ENCODE measurements at regions not wholly inside any gene's neighbourhood (a gene's known extent, or its start where the extent isn't known, plus 50 kb on each side); places are given as distances from the start of the nearest gene placed in this dataset.

DNA sequence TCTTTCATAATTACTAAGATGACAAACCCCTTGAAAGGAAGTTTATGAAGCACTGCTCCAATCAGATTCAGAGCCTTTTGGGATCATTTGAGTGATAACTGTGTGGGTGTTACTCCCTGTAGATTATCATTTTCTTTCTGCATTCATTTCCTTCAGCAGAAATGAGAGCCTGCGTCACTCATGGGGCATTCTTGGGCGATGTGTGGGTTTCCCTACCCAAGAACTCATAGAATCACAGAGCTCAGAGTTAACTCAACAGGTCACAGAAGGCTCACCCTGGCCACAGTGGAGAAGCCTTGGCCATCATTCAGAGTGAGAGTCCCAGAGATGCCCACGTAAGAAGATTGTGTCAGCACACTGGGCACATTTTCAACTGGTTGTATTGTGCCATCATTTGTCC is 401.9 kb downstream of the TLE4 start:
- DNase-seq: no peak

DNA sequence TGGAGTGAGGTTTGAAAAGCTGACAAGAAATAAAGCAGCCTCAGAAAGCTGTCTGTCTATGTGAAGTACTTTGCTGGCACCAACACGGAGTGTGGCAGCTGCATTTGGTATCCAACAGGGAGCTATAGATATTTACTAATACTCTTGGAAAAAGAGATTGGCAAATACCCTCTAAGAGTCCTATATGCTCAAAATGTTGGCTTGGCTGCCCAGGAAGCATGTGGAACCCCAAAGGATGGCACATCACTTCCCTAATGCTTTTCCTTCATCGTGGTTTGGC is 398.3 kb downstream of the TLE4 start:
- no peak for DNase-seq

- no peak for DNase-seq
Measured at GRCh38 chr9:79969393-79970145, 397.8 kb downstream of the TLE4 start.

DNA sequence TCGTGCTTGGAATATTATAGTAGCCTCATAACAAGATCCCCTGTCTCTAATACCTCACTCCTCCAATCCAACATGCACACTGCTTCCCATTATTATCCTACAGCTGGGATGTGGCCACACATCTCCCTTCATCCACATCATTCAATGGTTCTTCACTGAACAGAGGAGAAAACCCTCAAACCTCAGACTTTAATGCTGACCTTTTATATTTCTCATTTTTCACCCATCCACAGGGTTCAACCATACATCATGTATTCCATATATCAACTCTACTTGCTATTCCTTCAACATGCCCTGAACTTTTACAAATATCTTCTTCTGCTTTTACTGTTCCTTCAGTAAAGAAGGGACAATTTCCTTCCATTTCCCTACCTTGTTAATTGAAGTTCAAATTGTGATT is 396.8 kb downstream of the TLE4 start:
- no peak for DNase-seq

DNA sequence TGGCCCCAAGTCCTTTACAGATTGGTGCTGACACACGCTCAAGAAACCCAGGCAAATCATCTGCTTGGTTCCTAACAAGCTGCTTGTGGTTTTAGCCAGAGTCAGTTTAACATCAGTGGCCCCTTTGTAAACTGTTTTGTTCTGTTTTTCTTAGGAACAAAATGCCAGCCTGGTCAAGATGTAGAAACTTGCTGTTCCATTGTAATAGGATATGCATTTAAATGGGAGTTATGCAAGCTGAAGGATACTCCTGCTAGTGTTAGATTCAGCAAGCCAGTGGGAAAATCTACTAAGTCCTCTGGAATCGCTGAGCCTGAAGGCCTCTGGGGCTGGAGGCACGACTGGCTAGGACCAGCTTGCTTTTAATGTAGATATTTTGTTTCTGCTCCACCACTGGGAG is 391.1 kb downstream of the TLE4 start:
- DNase-seq: no peak

DNA sequence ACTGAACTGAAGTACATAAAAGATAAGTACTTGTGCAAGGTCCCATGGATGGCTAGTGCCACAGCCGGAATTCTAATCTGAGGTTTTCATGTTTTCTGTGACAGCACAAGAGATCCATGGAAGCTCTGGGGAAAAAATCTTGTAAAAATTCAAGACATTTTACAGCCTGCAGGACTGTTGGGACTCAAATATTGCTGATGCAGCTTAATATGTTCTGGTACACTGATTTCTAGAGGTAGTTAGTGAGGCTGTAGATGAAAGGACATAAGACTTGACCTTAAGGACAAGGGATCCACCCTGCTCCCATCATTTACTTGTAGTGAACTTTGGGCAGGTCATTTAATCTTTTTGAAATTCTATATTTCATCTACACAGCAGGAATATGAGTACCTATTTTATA is 390.4 kb downstream of the TLE4 start:
- DNase-seq: no peak

- DNase-seq: no peak
Measured at GRCh38 chr9:79955300-79955699, 383.5 kb downstream of the TLE4 start.

DNA sequence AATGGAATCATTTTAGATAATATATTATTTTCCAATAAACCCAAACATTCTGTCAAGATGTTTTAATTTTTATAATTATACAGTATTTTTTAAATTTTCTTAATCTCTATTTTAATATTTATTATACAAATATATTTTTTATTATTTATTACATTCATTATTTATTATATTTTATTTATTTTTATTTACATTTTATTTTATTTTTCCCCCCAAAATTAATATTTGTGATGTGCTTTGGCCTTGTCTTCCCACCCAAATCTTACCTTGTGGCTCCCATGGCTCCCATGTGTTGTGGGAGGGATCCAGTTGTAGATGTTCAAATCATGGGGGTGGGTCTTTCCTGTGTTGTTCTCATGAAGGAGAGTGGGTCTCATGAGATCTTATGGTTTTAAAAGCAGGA is 382.1 kb downstream of the TLE4 start:
- DNase-seq: no peak

DNA sequence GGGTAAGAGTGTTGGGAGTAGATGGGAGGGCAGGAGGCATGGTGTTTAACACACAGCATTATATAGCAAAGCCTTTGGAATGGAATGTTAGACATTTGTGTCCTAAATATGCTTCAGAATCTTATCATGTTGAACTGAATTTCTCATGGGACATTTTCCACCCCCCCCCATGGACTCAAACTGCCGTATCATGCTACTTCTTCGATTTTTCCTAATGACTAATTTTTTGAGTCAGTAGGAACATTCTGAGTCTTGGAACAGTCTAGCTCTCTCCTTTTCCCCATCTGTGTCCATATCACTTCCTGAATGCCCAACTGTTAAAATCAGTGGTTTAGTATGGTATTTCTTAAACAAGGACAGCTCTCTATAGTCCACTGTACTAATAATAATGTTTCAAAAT is 380.6 kb downstream of the TLE4 start:
- no peak for DNase-seq

DNA sequence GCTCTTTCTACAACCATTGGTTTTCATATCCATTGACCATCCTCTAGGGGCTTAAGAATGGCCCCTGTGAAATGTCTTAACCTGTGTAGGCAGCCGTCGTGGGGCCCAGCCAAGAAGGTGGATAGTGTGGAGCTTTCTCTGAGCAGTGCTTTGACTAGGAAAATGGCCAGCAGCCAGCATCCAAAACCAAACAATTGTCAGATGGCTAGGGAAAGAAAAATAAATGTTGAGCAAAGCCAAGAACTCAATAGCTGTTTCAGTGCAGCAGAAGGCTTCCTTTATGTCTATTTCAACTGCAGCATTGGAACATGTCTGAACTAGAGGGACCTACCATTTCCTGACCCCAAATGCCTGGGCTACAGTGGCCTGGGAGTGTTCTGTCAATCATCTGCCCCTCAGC is 374.9 kb downstream of the TLE4 start:
- DNase-seq: no peak

GRCh38 chr9:79945495-79945894 is 373.7 kb downstream of the TLE4 start:
- DNase-seq: no peak

DNA sequence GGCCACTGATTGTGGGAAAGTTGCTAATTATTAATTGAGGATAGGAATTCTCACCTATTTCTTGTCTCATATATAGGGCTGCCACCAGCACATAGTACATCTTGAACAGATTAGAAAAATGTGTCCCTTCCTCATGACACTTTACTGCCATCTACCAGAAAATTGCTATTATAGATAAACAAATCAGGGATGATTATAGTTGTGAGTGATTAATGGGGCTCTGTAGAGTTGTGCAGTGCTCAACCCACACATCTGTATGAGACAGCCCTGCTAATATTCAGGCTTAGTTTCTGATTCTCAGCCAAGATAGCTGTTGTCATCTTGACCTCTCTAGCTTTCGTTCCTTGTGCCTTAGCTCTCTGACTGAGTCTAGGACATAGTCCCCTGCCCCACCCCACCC is 373.3 kb downstream of the TLE4 start:
- no peak for DNase-seq

GRCh38 chr9:79940919-79941318 is 369.2 kb downstream of the TLE4 start:
- no peak for DNase-seq

DNA sequence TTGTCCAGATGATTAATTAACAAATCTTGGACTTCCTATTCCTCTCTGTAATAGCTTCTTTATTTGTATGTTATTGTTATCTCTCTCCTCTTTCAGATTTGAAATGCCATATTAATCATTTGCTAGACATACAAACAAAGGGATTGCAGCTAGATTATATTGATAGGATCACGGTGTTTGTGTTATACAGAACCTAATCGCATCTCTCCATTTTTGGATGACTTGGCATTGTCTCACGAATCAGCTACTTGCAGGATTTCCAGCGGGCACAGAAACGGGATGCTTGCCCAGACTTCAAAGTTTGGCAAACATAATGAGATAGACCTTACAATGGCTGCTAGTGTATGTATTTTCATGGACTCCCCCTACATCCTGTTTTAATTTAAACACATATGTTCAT is 368.1 kb downstream of the TLE4 start:
- no peak for DNase-seq

DNA sequence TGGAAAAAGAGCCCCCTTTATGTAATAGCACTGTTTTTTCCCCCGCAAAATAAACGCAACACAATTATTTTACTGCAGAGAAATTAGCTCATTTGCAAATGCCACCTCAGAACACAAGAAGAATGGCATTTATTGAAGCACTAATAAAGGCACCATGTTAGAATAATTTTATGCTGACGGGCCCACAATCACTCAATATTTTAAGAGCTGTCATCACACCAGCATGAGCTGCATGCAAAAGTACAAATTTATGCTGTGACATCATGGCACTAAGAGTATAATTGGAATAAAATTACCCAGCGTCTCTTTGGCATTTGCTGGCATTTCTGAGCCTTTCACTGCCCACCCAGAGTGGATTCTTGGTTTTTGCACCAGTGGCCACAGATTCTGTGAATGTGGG is 364.6 kb downstream of the TLE4 start:
- DNase-seq: no peak

DNA sequence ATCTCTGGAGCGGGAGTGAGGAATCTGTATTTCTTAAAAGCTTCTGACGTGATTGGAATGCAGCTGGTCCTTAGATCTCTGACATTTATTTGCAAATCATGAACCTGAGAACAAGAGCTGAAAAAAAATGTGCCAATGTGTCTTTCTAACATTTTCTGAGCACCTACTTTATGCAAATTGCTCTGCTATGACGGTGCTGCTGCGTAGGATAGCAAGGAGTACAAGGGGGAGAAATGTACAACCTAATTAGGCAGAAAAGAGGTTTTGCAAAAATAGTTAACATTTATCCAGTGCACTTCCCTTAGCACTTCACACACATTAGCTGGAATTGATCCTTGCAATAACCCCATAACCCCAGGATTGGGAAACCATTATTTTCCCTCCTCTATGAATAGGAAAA is 357.5 kb downstream of the TLE4 start:
- DNase-seq: no peak

DNA sequence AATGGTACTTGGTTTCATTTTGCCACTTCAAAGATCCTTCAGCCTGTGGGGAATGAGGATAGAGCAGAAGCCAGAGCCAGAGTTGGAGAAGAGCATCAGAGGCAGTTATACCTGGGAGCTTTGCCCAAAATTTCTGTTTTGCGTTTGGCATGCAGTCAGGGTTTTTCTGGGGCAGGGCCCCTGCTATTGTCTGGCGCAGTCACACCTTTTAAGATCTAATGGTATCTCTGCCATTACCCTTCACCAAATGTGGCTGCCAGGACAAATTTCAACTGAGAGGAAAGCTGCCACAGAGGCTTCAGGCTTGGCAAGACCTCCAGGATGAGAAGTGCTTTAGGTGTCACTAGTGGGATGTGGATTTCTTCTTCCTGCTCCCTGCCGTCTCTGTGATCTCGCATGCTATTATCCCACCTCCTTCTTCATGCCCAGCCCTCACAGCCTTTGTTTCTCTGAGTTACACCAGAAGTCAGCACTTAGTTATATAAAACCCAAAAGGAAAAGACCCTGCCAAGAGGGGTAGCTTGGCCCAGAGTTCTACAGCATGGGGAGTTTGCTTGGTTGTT is 357.0 kb downstream of the TLE4 start:
- no peak for DNase-seq

GRCh38 chr9:79925326-79925725 is 353.6 kb downstream of the TLE4 start:
- DNase-seq: no peak

DNA sequence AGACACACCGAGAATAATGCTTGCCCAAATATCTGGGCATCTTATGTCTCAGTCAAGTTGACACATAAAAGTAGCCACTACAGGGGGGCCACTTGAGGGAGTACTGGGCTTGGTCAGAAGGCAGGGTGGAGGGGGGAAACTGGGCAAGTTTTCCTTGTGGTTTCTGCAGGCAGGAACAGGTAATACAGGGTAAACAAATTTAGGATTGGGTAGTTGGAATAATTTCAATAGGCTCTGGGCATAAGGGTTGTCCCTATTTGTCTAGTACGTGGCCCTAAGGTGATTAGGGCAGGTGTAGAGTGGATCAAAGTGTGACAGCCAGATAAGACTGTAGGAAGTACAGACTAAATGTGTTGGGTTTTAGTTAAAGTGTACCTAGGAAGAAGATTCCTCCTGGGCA is 353.1 kb downstream of the TLE4 start:
- DNase-seq: no peak

GRCh38 chr9:79917421-79917820 is 345.7 kb downstream of the TLE4 start:
- no peak for DNase-seq

DNA sequence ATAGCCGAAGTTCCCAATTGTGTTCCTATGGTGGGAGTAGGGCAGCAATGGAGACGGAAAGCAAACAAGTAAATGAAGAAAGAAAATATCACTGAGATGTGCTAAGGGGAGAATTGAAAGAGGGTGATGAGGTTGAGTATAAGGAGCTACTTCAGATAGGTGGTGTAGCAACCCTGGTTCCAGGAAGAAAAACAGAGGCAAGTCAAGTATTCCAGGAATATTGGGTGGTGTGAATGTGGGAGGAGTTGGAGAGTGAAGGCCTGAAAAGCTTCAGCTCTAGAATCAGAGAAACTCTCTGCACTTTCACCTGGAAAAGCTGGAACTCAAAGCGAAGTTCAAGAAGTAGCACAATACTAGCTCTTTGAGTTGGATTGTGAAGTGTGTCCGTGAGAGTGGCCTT is 342.1 kb downstream of the TLE4 start:
- DNase-seq: no peak

GRCh38 chr9:79912318-79913070 is 340.7 kb downstream of the TLE4 start:
- no peak for DNase-seq

- no peak for DNase-seq
Measured at GRCh38 chr9:79911724-79912123, 340.0 kb downstream of the TLE4 start.

- DNase-seq: no peak
Measured at GRCh38 chr9:79902825-79903600, 331.2 kb downstream of the TLE4 start.
